Loucy (cell line): ENCODE measurements at regions not wholly inside any gene's neighbourhood (a gene's known extent, or its start where the extent isn't known, plus 50 kb on each side); places are given as distances from the start of the nearest gene placed in this dataset.

Experiments
- H2AFZ ChIP-seq: fragments of 200-600 bp; sonication (generic); 2 replicates; pipeline ENCODE4 v1.6.0; 2016; ENCODE audit warnings: antibody characterized with exemption, mild to moderate bottlenecking, low read length, moderate library complexity
- H3F3A ChIP-seq: fragments of 200-600 bp; 2 replicates; pipeline ENCODE4 v1.6.0; 2016; ENCODE audit warnings: antibody characterized with exemption, low read depth, mild to moderate bottlenecking
- H3K27me3 ChIP-seq: fragments of 200-600 bp; sonication (generic); 2 replicates; pipeline ENCODE4 v1.6.1; 2014; ENCODE audit warnings: low read length, mild to moderate bottlenecking; ENCODE audit not compliant: insufficient read depth, poor library complexity, severe bottlenecking
- H3K36me3 ChIP-seq: fragments of 200-600 bp; sonication (generic); 2 replicates; pipeline ENCODE4 v1.6.1; 2016; ENCODE audit warnings: low read length; ENCODE audit not compliant: insufficient read depth
- H3K4me1 ChIP-seq: fragments of 200-600 bp; sonication (generic); 2 replicates; pipeline ENCODE4 v1.5.1; 2014; ENCODE audit warnings: low read length, mild to moderate bottlenecking; ENCODE audit not compliant: insufficient read depth, poor library complexity, severe bottlenecking
- H3K4me2 ChIP-seq: fragments of 200-600 bp; sonication (generic); 2 replicates; pipeline ENCODE4 v1.6.0; 2014; ENCODE audit warnings: antibody characterized with exemption, low read length, low read depth, mild to moderate bottlenecking; ENCODE audit not compliant: poor library complexity, severe bottlenecking
- H3K4me3 ChIP-seq: fragments of 200-600 bp; sonication (generic); 2 replicates; pipeline ENCODE4 v1.5.1; 2014; ENCODE audit warnings: low read length, mild to moderate bottlenecking, mixed read lengths; ENCODE audit not compliant: poor library complexity, severe bottlenecking
- H3K79me2 ChIP-seq: fragments of 200-600 bp; sonication (generic); 2 replicates; pipeline ENCODE4 v1.6.1; 2014; ENCODE audit warnings: low read length; ENCODE audit not compliant: insufficient read depth
- H3K9ac ChIP-seq: fragments of 200-600 bp; sonication (generic); 2 replicates; pipeline ENCODE4 v1.6.0; 2014; ENCODE audit warnings: mild to moderate bottlenecking, low read depth, low read length, moderate library complexity; ENCODE audit not compliant: poor library complexity, severe bottlenecking
- H3K9me2 ChIP-seq: fragments of 200-600 bp; sonication (generic); replicated peaks from 2 replicates; pipeline ENCODE4 v1.6.1; 2016; ENCODE audit warnings: low read depth, low read length, mixed read lengths
- H3K9me3 ChIP-seq: fragments of 200-600 bp; sonication (generic); 2 replicates; pipeline ENCODE4 v1.6.1; 2014; ENCODE audit warnings: mild to moderate bottlenecking, antibody characterized with exemption, low read length, low read depth; ENCODE audit not compliant: insufficient read depth
- H4K20me1 ChIP-seq: fragments of 200-600 bp; sonication (generic); 2 replicates; pipeline ENCODE4 v1.6.0; 2014; ENCODE audit warnings: antibody characterized with exemption, low read length, mild to moderate bottlenecking; ENCODE audit not compliant: insufficient read depth, poor library complexity, severe bottlenecking
- CTCF ChIP-seq: fragments of 200-600 bp; sonication (generic); conservative IDR thresholded peaks from 2 replicates; pipeline ENCODE4 v1.5.1; 2014; ENCODE audit warnings: mild to moderate bottlenecking, antibody characterized with exemption, low read length
- EZH2phosphoT487 ChIP-seq: fragments of 200-600 bp; IDR thresholded peaks from 2 replicates; pipeline ENCODE4 v1.6.1; 2018; ENCODE audit warnings: antibody characterized with exemption, mild to moderate bottlenecking, moderate library complexity, borderline replicate concordance

GRCh38 chr1:71269179-71269578, 188.3 kb upstream of the ZRANB2 start:
- H3K27me3 ChIP-seq = no peaks in the 10 kb centered on the region
- H2AFZ ChIP-seq = no peak overlapping the region
- TF ChIP-seq EZH2phosphoT487 (no peak), CTCF (no peak)
- no peaks in the 10 kb centered on the region for H4K20me1 ChIP-seq
- H3K4me2 ChIP-seq = no peak overlapping the region
- H3K9me2 ChIP-seq = no peaks in the 10 kb centered on the region
- no peak overlapping the region for H3K4me3 ChIP-seq
- H3F3A ChIP-seq = no peaks in the 10 kb centered on the region
- no peaks in the 10 kb centered on the region for H3K79me2 ChIP-seq
- H3K9me3 ChIP-seq = no peaks in the 10 kb centered on the region
- no peaks in the 10 kb centered on the region for H3K4me1 ChIP-seq
- no peak overlapping the region for H3K9ac ChIP-seq
- no peaks in the 10 kb centered on the region for H3K36me3 ChIP-seq

GRCh38 chr1:71267220-71267619, 186.4 kb upstream of the ZRANB2 start:
- Histone ChIP-seq H3K4me3 (no peak overlapping the region), H3K36me3 (no peaks in the 10 kb centered on the region), H3K27me3 (no peaks in the 10 kb centered on the region), H3K9me2 (no peaks in the 10 kb centered on the region), H3F3A (no peaks in the 10 kb centered on the region), H3K4me2 (no peak overlapping the region), H3K9ac (no peak overlapping the region), H4K20me1 (no peaks in the 10 kb centered on the region), H3K79me2 (no peaks in the 10 kb centered on the region), H2AFZ (no peak overlapping the region), H3K9me3 (no peaks in the 10 kb centered on the region), H3K4me1 (no peaks in the 10 kb centered on the region)
- no peak for TF ChIP-seq EZH2phosphoT487
- no peak for TF ChIP-seq CTCF

- Histone ChIP-seq H3K36me3 (no peaks in the 10 kb centered on the region), H3K9me2 (no peaks in the 10 kb centered on the region), H3K4me3 (no peak overlapping the region), H3K79me2 (no peaks in the 10 kb centered on the region), H3K27me3 (no peaks in the 10 kb centered on the region), H3K9ac (no peak overlapping the region), H4K20me1 (no peaks in the 10 kb centered on the region), H2AFZ (no peak overlapping the region), H3K4me1 (no peaks in the 10 kb centered on the region), H3K9me3 (no peaks in the 10 kb centered on the region), H3K4me2 (no peak overlapping the region), H3F3A (no peaks in the 10 kb centered on the region)
- TF ChIP-seq CTCF (no peak), EZH2phosphoT487 (no peak)
Observed at GRCh38 chr1:71264039-71264438, 183.2 kb upstream of the ZRANB2 start.
